ENCODE measurements at regions not wholly inside any gene's neighbourhood (a gene's known extent, or its start where the extent isn't known, plus 50 kb on each side); places are given as distances from the start of the nearest gene placed in this dataset.
A peak's percentile ranks its signal among the peaks of the same experiment; 100 is the strongest.

- FAIRE-seq (no peak), DNase-seq (ENCODE audit: insufficient read length, low spot score) (no peak)
Observed at GRCh38 chr5:64050296-64050695, 88.1 kb upstream of the HTR1A start.

GRCh38 chr5:64040490-64040889 is 78.2 kb upstream of the HTR1A start:
- no peak for FAIRE-seq
- no peak for TF ChIP-seq CTCF (IDR thresholded peaks at IDR 0.05; ENCODE audit: insufficient read depth, missing control alignments)
- no peak for DNase-seq (ENCODE audit: insufficient read length, low spot score)

More at GRCh38 chr5:64050296-64050695, 88.1 kb upstream of the HTR1A start:
- TF ChIP-seq CTCF (IDR thresholded peaks at IDR 0.05; ENCODE audit: insufficient read depth, missing control alignments) = no peak

- no peak for TF ChIP-seq CTCF (IDR thresholded peaks at IDR 0.05; ENCODE audit: insufficient read depth, missing control alignments)
- DNase-seq (ENCODE audit: insufficient read length, low spot score) (no peak), FAIRE-seq (no peak)
Observed at GRCh38 chr5:64026493-64026892, 64.2 kb upstream of the HTR1A start.

GRCh38 chr5:64019746-64020145 is 57.5 kb upstream of the HTR1A start:
- no peak for TF ChIP-seq CTCF (IDR thresholded peaks at IDR 0.05; ENCODE audit: insufficient read depth, missing control alignments)
- FAIRE-seq (peak; percentile 97), DNase-seq (ENCODE audit: insufficient read length, low spot score) (no peak)

- no peak for DNase-seq (ENCODE audit: insufficient read length, low spot score)
- TF ChIP-seq CTCF (IDR thresholded peaks at IDR 0.05; ENCODE audit: insufficient read depth, missing control alignments) = no peak
- FAIRE-seq = no peak
Observed at GRCh38 chr5:64018966-64019365, 56.7 kb upstream of the HTR1A start.

GRCh38 chr5:64015824-64016223 is 53.6 kb upstream of the HTR1A start:
- DNase-seq (ENCODE audit: insufficient read length, low spot score) = no peak
- FAIRE-seq = no peak
- no peak for TF ChIP-seq CTCF (IDR thresholded peaks at IDR 0.05; ENCODE audit: insufficient read depth, missing control alignments)

Measured in D721Med (cell line).